Gastrocnemius medialis (tissue), 4 donors: ENCODE measurements at regions not wholly inside any gene's neighbourhood (a gene's known extent, or its start where the extent isn't known, plus 50 kb on each side); places are given as distances from the start of the nearest gene placed in this dataset.

Experiments used
- CTCF ChIP-seq, 5 experiments: fragments of 450-650 bp in 3 of 5; fragments of 200-600 bp in 2 of 5; sonication (generic) in 2 of 5; IDR thresholded peaks in 4 of 5; conservative IDR thresholded peaks in 1 of 5; 1 replicate in 4 of 5; 2 replicates in 1 of 5; pipeline ENCODE4 v1.5.1; 2016 to 2019; ENCODE audit warnings: antibody characterized with exemption in 5 of 5, mild to moderate bottlenecking in 3 of 5, moderate library complexity in 3 of 5
- POLR2A ChIP-seq, 2 donors: fragments of 450-650 bp; IDR thresholded peaks; one replicate each; pipeline ENCODE4 v1.6.1; 2017; ENCODE audit warnings: antibody characterized with exemption in 2 of 2, mild to moderate bottlenecking in 2 of 2, moderate library complexity in 2 of 2

GRCh38 chr15:37209041-37209363 lies 108.7 kb upstream of the MEIS2 start:
- TF ChIP-seq CTCF (IDR thresholded peaks at IDR 0.05 in 4 of 5, conservative IDR thresholded peaks at IDR 0.05 in 1 of 5) (no peak), POLR2A (IDR thresholded peaks at IDR 0.05) (no peak)
